Stimulated activated naive B cell treated with anti-CD40 and anti-IgM and Interleukin-4, amounts not matched to agents 10 μg/mL and 1 μg/mL and 100 μg/mL, for 72 hours (primary cell): ENCODE measurements at regions not wholly inside any gene's neighbourhood (a gene's known extent, or its start where the extent isn't known, plus 50 kb on each side); places are given as distances from the start of the nearest gene placed in this dataset.

Source experiments
- ATAC-seq, 2 donors: fragments of 150-1000 bp; cut with Tn5 transposase; replicated peaks; 2 replicates each; pipeline ENCODE4 v1.10.0; 2021; ENCODE audit warnings: moderate library complexity in 1 of 2
- DNase-seq: peaks from one replicate; pipeline ENCODE4 v3.0.0; 2021
- H3K27ac Mint-ChIP-seq: one replicate; pipeline ENCODE4 v1.8.0; 2022; ENCODE audit warnings: mild to moderate bottlenecking, mixed read lengths
- H3K27me3 Mint-ChIP-seq, 2 donors: one replicate each; pipeline ENCODE4 v1.8.0; 2022; ENCODE audit warnings: mixed read lengths in 2 of 2
- H3K36me3 Mint-ChIP-seq, 2 donors: one replicate each; pipeline ENCODE4 v1.8.0; 2022; ENCODE audit warnings: mixed read lengths in 2 of 2, mild to moderate bottlenecking in 1 of 2
- H3K4me1 Mint-ChIP-seq, 2 donors: one replicate each; pipeline ENCODE4 v1.8.0; 2022; ENCODE audit warnings: mixed read lengths in 2 of 2, mild to moderate bottlenecking in 1 of 2
- H3K4me3 Mint-ChIP-seq, 2 donors: one replicate each; pipeline ENCODE4 v1.8.0; 2022; ENCODE audit warnings: mild to moderate bottlenecking in 2 of 2, mixed read lengths in 2 of 2, moderate library complexity in 1 of 2
- H3K9me3 Mint-ChIP-seq, 2 donors: one replicate each; pipeline ENCODE4 v1.8.0; 2022; ENCODE audit warnings: mixed read lengths in 2 of 2, mild to moderate bottlenecking in 1 of 2

DNA sequence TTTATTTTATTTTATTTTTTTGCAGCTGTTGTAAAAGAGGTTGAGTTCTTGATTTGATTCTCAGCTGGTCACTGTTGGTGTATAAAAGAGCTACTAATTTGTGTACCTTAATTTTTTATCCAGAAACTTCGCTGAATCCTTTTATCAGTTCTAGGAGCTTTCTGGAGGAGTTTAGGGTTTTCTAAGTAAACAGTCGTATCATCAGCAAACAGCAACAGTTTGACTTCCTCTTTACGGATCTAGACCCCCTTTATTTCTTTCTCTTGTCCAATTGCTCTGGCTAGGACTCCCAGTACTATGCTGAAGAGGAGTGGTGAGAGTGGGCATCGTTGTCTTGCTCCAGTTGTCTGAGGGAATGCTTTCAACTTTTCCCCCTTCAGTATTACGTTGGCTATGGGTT is 165.8 kb upstream of the KCNMB2 start:
- no peak for ATAC-seq
- H3K27me3 Mint-ChIP-seq, result peaks cover under 1 to 6% of the 10 kb centered on the region in 2 donors
- no peak overlapping the region for H3K27ac Mint-ChIP-seq
- H3K4me3 Mint-ChIP-seq, result no peak overlapping the region
- no peaks in the 10 kb centered on the region for H3K36me3 Mint-ChIP-seq
- H3K9me3 Mint-ChIP-seq, result peaks cover 4 to 6% of the 10 kb centered on the region in 2 donors
- no peak for DNase-seq
- H3K4me1 Mint-ChIP-seq, result peaks cover 0 to 5% of the 10 kb centered on the region in 2 donors

DNA sequence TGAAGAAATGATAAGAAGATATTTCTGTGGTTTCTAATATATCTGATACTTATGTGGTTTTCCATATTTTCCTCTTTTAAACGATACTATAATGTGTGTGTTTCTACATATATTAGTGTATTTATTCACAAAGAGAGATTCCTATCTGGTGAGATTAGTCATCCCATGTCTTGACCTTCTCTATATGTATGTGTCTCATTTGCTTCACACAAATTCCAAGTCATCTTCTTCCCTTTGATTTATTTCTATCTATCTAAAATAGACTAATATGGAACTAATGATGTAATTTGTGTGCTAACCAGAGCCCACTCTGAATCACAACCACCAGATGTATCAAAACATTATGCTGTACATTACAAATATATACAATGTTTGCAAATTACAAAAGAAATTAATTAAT is 154.7 kb upstream of the KCNMB2 start:
- no peaks in the 10 kb centered on the region for H3K9me3 Mint-ChIP-seq
- H3K27ac Mint-ChIP-seq, result no peak overlapping the region
- no peak for DNase-seq
- no peaks in the 10 kb centered on the region for H3K27me3 Mint-ChIP-seq
- no peaks in the 10 kb centered on the region for H3K4me1 Mint-ChIP-seq
- no peak overlapping the region for H3K4me3 Mint-ChIP-seq
- H3K36me3 Mint-ChIP-seq, result no peaks in the 10 kb centered on the region
- ATAC-seq, result no peak

DNA sequence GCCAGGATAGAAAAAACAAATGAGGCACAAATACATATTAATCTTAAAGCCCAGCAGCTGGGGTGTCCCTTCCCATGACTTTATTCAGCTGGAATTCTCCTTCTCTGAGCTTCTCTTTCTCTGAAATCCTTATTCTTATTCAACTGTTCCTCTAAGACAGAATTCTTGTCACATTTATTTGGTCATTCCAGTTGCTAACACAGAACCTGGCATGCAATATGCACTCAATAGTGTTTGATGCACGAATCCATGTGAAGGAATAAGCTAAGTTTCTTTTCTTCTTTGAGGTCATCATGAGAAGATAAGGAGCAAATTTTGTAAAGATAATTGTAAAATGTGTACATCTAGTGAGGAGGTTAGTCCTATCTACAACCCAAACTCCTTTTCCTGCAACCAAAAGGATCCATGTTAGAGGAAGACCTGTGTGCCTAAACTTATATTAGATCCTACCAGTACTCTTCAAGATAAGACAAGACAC is 154.2 kb upstream of the KCNMB2 start:
- Mint-ChIP-seq H3K4me3 (no peak overlapping the region), H3K9me3 (no peaks in the 10 kb centered on the region), H3K27me3 (no peaks in the 10 kb centered on the region), H3K4me1 (no peaks in the 10 kb centered on the region), H3K36me3 (no peaks in the 10 kb centered on the region), H3K27ac (no peak overlapping the region)
- no peak for ATAC-seq
- no peak for DNase-seq

DNA sequence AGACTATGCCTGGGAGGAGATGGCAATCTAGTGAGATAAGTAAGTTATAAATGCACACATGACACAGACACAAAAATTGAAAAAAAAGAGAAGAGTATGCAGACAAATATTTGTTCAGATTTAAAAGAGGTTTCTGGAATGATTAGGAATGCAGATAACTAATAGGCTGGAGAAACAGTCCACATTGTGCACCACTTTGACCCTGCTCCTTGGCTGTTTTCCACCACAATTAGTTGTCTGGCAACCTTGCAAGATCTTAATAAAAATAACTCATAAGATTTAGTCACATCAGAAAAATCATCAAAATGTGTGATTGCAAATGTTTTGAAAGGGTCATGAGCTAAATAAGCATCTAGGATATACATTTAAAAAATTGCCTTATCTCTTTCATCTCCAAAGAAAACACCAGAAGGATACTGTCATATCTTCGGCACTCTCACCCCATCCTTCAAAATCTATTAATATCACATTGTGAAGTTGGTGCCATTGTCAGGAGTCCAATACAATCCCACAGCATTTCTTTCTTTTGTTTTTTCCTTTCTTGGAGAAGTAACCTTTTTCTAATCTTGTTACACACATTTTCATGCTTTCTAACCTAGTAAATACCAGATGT is 153.7 kb upstream of the KCNMB2 start:
- H3K27me3 Mint-ChIP-seq, result no peaks in the 10 kb centered on the region
- H3K9me3 Mint-ChIP-seq, result no peaks in the 10 kb centered on the region
- H3K4me1 Mint-ChIP-seq, result no peaks in the 10 kb centered on the region

DNA sequence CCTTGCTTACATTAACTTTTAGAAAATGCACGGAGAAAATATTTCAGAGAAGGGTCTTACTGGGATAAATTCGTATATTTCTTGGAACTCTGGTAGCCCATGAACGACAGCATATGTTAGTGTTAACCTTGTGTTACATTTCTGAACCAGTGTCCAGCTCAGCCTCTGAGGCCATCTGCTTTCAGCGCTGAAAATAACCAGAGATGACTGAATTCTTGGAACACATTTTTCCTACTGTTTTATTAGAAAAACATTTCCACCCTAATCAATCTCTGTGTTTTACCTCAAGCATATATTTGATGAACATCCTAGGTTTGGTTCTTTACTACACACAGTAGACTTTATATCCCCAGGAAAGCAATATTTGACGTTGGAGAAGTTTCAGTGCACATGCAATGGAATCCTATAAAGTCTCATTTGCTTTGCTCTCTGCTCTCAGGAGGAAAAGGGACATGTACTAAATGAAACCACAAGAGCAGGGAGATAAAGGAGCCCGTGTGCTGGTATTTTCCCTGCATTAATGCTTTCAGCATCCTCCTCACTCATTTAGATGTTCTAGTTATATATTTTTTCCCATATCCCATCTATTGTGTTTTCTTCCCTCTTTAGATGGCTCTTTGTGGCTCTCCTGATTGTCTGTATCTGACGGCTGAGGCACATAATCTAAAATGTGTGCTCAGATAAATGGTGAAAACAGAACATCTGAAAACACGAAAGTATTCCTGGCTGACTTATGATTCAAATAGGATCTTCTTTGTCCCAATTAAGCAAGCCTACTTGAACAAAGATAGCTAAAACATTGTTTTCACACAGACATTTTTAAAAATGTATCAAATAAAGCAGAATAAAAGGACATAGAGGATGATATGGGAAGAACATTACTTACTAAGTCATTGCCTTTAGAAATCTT is 151.7 kb upstream of the KCNMB2 start:
- ATAC-seq, result no peak
- Mint-ChIP-seq H3K9me3 (no peaks in the 10 kb centered on the region), H3K4me1 (no peaks in the 10 kb centered on the region), H3K27me3 (no peaks in the 10 kb centered on the region), H3K36me3 (no peaks in the 10 kb centered on the region), H3K27ac (no peak overlapping the region), H3K4me3 (no peak overlapping the region)
- no peak for DNase-seq

More for the DNA sequence above, 153.7 kb upstream of the KCNMB2 start:
- DNase-seq, result no peak
- Mint-ChIP-seq H3K4me3 (no peak overlapping the region), H3K36me3 (no peaks in the 10 kb centered on the region), H3K27ac (no peak overlapping the region)
- ATAC-seq, result no peak

DNA sequence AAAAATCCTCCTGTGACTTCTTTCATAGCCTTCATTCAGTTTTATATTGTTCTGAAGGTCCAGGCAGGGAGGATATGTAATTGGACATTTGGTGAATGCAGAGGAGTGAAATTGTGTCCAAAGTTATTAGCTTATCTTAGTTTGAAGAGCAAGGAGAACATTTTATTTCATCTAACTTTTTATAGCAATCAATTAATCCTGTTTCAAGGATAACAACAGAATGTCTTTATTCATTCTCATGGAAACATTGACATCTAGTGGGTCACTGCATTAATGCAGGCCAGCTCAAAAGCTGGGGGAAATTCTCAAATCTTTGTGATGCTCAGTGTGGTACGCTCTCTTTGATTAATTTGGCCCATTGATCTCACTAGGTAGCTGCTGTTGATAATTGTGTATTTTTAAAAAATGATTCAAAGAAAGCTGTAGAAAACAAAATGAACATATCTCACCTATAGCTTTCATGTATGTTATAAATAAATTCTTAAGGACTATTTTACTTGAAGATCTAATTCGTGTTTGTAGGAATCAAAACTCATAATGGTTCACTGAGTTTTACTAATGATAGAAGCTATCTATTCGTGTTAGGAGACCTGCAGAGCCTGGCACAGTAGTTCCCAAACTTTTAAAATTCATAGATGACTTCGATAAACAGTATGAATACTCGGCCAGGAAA is 150.8 kb upstream of the KCNMB2 start:
- Mint-ChIP-seq H3K4me3 (no peak overlapping the region), H3K4me1 (no peaks in the 10 kb centered on the region), H3K27me3 (no peaks in the 10 kb centered on the region), H3K9me3 (no peaks in the 10 kb centered on the region), H3K27ac (no peak overlapping the region), H3K36me3 (no peaks in the 10 kb centered on the region)
- DNase-seq (peak; percentile 1), ATAC-seq (no peak)

DNA sequence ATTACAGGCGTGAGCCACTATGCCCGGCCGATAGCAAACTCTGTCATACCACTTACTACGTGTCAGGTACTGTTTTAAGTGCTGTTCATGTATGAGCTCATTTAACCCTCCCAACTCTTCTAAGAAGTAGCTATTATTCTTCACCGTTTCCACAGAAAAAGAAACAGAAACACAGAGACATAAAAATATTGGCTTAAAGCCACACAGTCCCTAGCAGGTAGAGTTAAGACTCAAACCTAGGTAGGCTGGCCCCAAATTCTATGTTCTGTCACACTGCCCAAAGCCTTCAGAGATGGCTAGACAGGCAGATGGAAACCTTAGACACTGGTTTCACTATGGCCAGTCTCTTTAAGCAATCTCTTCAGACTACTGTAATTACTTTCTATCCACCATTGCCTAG is 149.8 kb upstream of the KCNMB2 start:
- no peak overlapping the region for H3K4me3 Mint-ChIP-seq
- no peak for DNase-seq
- H3K36me3 Mint-ChIP-seq, result no peaks in the 10 kb centered on the region
- H3K27me3 Mint-ChIP-seq, result no peaks in the 10 kb centered on the region
- H3K27ac Mint-ChIP-seq, result no peak overlapping the region
- ATAC-seq, result no peak
- H3K9me3 Mint-ChIP-seq, result no peaks in the 10 kb centered on the region
- H3K4me1 Mint-ChIP-seq, result no peaks in the 10 kb centered on the region

- Mint-ChIP-seq H3K4me1 (no peaks in the 10 kb centered on the region), H3K36me3 (no peaks in the 10 kb centered on the region), H3K4me3 (no peak overlapping the region), H3K9me3 (no peaks in the 10 kb centered on the region), H3K27ac (no peak overlapping the region), H3K27me3 (no peaks in the 10 kb centered on the region)
- ATAC-seq, result no peak
- DNase-seq, result no peak
These were observed 149.4 kb upstream of the KCNMB2 start for GRCh38 chr3:178386880-178387279.

DNA sequence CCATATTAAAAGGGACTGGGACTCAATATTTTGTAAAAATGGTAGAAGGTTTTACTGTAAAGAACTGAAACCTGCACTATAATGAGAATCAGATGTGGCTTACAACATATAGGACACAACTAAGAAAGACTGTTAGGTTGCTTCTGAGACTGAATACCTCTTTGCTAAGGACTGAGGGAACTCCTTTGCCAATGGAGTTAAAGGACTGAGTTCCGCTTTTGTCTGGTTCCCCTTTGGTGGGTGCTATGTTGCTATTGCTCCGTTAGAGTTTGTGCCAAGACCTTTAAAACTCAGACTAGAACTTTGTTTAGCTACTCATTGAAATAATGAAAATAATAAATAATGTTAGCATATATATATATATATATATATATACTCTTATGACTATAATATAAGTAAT is 147.8 kb upstream of the KCNMB2 start:
- no peaks in the 10 kb centered on the region for H3K4me1 Mint-ChIP-seq
- H3K36me3 Mint-ChIP-seq, result no peaks in the 10 kb centered on the region
- no peaks in the 10 kb centered on the region for H3K27me3 Mint-ChIP-seq
- no peak overlapping the region for H3K27ac Mint-ChIP-seq
- no peak overlapping the region for H3K4me3 Mint-ChIP-seq
- ATAC-seq, result no peak
- H3K9me3 Mint-ChIP-seq, result no peaks in the 10 kb centered on the region
- DNase-seq, result no peak

GRCh38 chr3:178389258-178389657 is 147.0 kb upstream of the KCNMB2 start:
- no peaks in the 10 kb centered on the region for H3K36me3 Mint-ChIP-seq
- no peak for ATAC-seq
- H3K4me1 Mint-ChIP-seq, result no peaks in the 10 kb centered on the region
- H3K27me3 Mint-ChIP-seq, result no peaks in the 10 kb centered on the region
- no peaks in the 10 kb centered on the region for H3K9me3 Mint-ChIP-seq
- H3K4me3 Mint-ChIP-seq, result no peak overlapping the region
- H3K27ac Mint-ChIP-seq, result no peak overlapping the region
- DNase-seq, result no peak

DNA sequence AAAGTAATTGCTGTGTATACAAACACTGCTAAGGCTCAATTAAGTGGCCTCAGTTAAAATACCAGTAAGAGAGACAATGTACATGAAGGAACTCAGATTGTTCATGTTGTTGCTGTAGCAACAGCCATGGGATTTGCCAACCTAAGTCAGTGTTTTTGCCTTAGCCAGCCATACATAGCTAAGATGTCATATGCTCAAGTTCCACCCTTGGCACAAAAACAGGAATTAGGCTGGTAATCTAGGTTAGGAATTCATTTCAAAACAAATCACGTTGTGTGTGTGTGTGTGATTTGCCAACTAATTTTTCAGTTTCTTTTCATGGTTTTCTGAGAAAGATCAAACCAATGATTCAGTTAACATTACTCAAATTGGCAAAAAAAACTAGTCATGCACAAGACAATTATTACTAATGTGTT is 143.7 kb upstream of the KCNMB2 start:
- Mint-ChIP-seq H3K4me3 (no peak overlapping the region), H3K36me3 (no peaks in the 10 kb centered on the region), H3K4me1 (no peaks in the 10 kb centered on the region), H3K27me3 (no peaks in the 10 kb centered on the region), H3K9me3 (no peaks in the 10 kb centered on the region), H3K27ac (no peak overlapping the region)
- no peak for ATAC-seq
- DNase-seq, result no peak

DNA sequence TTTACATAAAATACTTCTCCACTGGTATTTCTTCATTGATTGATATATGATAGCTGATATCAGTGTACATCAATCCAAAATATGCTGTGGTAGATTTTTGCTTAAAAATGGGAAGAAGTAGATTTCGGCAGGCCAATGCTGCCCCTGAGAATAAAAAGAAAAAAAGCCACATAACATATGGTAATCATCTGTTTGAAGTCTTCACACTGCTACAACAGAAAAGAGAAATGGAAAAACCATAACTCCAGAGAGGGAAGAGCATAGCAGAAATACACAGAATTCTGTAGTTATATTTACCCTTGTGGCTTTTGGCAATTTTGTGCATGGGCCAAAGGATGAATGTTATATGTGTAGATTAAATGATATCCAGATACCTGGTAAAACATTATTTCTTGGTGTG is 143.1 kb upstream of the KCNMB2 start:
- no peaks in the 10 kb centered on the region for H3K36me3 Mint-ChIP-seq
- H3K4me3 Mint-ChIP-seq, result no peak overlapping the region
- no peaks in the 10 kb centered on the region for H3K9me3 Mint-ChIP-seq
- no peak overlapping the region for H3K27ac Mint-ChIP-seq
- no peaks in the 10 kb centered on the region for H3K27me3 Mint-ChIP-seq
- DNase-seq, result no peak
- H3K4me1 Mint-ChIP-seq, result no peaks in the 10 kb centered on the region
- no peak for ATAC-seq

DNA sequence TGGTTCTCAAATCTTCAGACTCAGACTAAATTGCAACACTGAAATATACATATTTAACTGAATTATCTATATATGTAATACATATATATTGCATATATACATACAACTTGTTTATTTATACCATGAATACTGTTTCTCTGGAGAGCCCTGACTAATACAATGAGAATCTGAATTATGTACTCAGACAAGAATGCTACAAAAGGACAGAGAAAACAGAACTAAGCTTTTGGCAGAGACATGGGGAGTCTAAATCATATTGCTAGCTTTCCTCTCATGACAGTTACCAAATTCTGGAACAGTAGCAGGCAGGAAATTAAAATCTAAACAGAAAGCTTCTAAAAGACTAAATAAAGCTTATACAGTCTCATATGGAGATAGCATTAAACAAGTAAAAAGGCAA is 142.4 kb upstream of the KCNMB2 start:
- DNase-seq (no peak), ATAC-seq (no peak)
- Mint-ChIP-seq H3K27me3 (no peaks in the 10 kb centered on the region), H3K9me3 (no peaks in the 10 kb centered on the region), H3K27ac (no peak overlapping the region), H3K4me1 (no peaks in the 10 kb centered on the region), H3K36me3 (no peaks in the 10 kb centered on the region), H3K4me3 (no peak overlapping the region)

- Mint-ChIP-seq H3K27ac (no peak overlapping the region), H3K36me3 (no peaks in the 10 kb centered on the region), H3K4me3 (no peak overlapping the region), H3K4me1 (no peaks in the 10 kb centered on the region), H3K27me3 (no peaks in the 10 kb centered on the region), H3K9me3 (no peaks in the 10 kb centered on the region)
- ATAC-seq, result no peak
- no peak for DNase-seq
These were observed 139.9 kb upstream of the KCNMB2 start for GRCh38 chr3:178396318-178396717.

DNA sequence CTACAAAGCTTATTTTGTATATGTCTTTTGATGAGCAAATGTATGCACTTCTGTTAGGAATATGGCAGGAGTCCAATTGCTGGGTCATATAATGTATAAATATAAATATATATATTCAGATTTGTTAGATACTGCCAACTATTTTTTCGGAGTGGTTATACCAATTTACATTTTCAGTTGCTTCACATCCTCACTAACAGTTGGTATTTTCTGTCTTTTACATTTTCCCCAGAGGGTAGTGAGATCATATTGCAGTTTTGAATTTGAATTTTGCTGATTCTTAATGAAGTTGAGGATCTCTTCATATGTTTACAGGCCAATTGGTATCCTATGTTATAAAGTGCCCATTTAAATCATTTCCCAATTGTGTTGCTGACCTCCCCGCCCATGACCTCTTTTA is 139.0 kb upstream of the KCNMB2 start:
- H3K27me3 Mint-ChIP-seq, result no peaks in the 10 kb centered on the region
- H3K9me3 Mint-ChIP-seq, result no peaks in the 10 kb centered on the region

More for the DNA sequence above, 139.0 kb upstream of the KCNMB2 start:
- ATAC-seq, result no peak
- Mint-ChIP-seq H3K36me3 (no peaks in the 10 kb centered on the region), H3K4me3 (no peak overlapping the region), H3K4me1 (no peaks in the 10 kb centered on the region), H3K27ac (no peak overlapping the region)
- DNase-seq, result no peak
